HUES48 (cell line): ENCODE measurements at regions not wholly inside any gene's neighbourhood (a gene's known extent, or its start where the extent isn't known, plus 50 kb on each side); places are given as distances from the start of the nearest gene placed in this dataset.
"Not testable (repeated sequence)": the region's sequence is repeated elsewhere in the genome, so short reads cannot be mapped to it uniquely, and the experiment has no call there.

Experiments
- H3K27ac ChIP-seq: one replicate; pipeline ENCODE4 v1.7.0; 2013; ENCODE audit warnings: low read depth, low read length, inconsistent platforms
- H3K27me3 ChIP-seq: 2 replicates; pipeline ENCODE4 v1.6.1; 2013; ENCODE audit warnings: mild to moderate bottlenecking, low read length; ENCODE audit not compliant: control insufficient read depth, insufficient read depth
- H3K36me3 ChIP-seq: 2 replicates; pipeline ENCODE4 v1.6.1; 2013; ENCODE audit warnings: low read length; ENCODE audit not compliant: control insufficient read depth, insufficient read depth
- H3K4me1 ChIP-seq: 2 replicates; pipeline ENCODE4 v1.6.1; 2013; ENCODE audit warnings: mild to moderate bottlenecking, low read length; ENCODE audit not compliant: control insufficient read depth, insufficient read depth
- H3K4me3 ChIP-seq: 2 replicates; pipeline ENCODE4 v1.5.1; 2013; ENCODE audit warnings: mild to moderate bottlenecking, low read depth, low read length
- H3K9ac ChIP-seq: 2 replicates; pipeline ENCODE4 v1.6.1; 2013; ENCODE audit warnings: mild to moderate bottlenecking, low read depth, low read length, moderate library complexity
- H3K9me3 ChIP-seq: 2 replicates; pipeline ENCODE4 v1.6.1; 2013; ENCODE audit warnings: low read length; ENCODE audit not compliant: control insufficient read depth, insufficient read depth

DNA sequence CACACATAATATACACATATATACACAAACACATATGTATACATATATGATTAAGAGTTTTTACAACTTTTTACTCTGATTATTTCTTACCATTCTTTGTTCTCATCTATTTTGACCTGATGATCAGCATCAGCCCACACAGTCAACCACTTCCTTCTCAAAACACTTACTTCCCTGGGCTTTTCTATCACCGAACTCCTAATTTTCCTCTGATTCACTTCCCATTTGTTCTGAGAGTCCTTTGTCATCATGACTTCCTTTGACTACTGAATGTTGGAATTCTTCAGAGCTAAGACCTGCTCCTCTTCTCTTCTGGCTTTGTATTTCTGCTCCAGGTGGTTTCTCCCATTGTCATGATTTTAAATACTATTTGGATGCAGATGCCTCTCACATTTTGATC, 209.5 kb upstream of the AFF2 start:
- H3K4me3 ChIP-seq: no peak overlapping the region
- peaks cover 45% of the 10 kb centered on the region for H3K4me1 ChIP-seq
- H3K27me3 ChIP-seq: no peaks in the 10 kb centered on the region
- H3K27ac ChIP-seq: no peak overlapping the region
- H3K9me3 ChIP-seq: no peaks in the 10 kb centered on the region
- no peak overlapping the region for H3K9ac ChIP-seq
- H3K36me3 ChIP-seq: no peaks in the 10 kb centered on the region

DNA sequence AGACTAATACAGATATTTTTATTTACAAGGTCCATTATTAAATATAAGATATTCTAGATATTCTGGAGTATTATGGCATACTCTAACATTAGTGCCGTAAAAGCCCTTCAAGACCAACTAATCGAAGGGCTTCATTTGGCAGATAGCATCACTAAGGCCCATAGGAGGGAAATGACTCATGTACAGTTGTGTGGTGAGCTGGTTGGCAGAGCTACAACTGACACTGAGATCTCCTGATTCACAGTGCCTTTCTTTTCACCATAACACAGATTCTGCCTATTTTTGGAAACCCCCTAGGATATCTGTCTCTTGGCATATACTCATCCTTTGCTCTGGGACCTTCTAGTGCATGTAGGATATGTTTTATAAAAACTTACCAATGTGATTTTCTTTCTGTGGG, 201.7 kb upstream of the AFF2 start:
- Histone ChIP-seq H3K4me1 (no peaks in the 10 kb centered on the region), H3K36me3 (no peaks in the 10 kb centered on the region), H3K27ac (no peak overlapping the region), H3K9ac (no peak overlapping the region), H3K9me3 (peaks cover 14% of the 10 kb centered on the region), H3K4me3 (no peak overlapping the region), H3K27me3 (no peaks in the 10 kb centered on the region)

DNA sequence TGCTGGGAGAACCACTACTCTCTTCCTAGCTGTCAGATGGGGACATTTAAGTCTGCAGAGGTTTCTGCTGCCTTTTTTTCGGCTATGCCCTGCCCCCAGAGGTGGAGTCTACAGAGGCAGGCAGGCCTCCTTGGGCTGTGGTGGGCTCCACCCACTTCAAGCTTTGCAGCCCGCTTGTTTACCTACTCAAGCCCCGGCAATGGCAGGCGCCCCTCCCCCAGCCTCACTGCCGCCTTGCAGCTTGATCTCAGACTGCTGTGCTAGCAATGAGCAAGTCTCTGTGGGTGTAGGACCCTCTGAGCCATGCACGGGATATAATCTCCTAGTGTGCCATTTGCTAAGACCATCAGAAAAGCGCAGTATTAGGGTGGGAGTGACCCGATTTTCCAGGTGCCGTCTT, 195.2 kb upstream of the AFF2 start:
- H3K36me3 ChIP-seq, H3K4me1 ChIP-seq, H3K27ac ChIP-seq, H3K9ac ChIP-seq, H3K27me3 ChIP-seq, H3K4me3 ChIP-seq: not testable (repeated sequence)
- peaks cover 12% of the 10 kb centered on the region for H3K9me3 ChIP-seq

DNA sequence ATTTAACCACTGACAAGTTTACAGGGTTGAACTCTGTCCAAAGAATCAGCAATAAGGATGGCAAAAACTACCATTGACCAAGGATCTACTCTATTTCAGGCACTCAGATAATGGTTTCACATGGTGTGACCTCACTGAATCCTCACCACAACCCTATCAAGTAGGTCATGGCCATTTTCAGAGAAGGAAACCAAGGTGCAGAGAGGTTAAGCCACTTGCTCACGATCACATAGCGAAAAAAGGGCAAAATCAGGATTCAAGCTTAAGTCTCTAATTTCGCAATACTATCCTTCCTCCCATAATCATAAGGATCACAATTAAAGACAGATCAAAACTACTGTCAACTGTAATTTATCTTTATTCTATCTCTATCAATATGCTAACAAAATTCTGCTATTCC, 191.0 kb upstream of the AFF2 start:
- no peak overlapping the region for H3K27ac ChIP-seq
- H3K4me1 ChIP-seq: no peaks in the 10 kb centered on the region
- H3K27me3 ChIP-seq: no peaks in the 10 kb centered on the region
- no peak overlapping the region for H3K4me3 ChIP-seq
- no peak overlapping the region for H3K9ac ChIP-seq
- H3K36me3 ChIP-seq: no peaks in the 10 kb centered on the region
- H3K9me3 ChIP-seq: peaks cover 12% of the 10 kb centered on the region

DNA sequence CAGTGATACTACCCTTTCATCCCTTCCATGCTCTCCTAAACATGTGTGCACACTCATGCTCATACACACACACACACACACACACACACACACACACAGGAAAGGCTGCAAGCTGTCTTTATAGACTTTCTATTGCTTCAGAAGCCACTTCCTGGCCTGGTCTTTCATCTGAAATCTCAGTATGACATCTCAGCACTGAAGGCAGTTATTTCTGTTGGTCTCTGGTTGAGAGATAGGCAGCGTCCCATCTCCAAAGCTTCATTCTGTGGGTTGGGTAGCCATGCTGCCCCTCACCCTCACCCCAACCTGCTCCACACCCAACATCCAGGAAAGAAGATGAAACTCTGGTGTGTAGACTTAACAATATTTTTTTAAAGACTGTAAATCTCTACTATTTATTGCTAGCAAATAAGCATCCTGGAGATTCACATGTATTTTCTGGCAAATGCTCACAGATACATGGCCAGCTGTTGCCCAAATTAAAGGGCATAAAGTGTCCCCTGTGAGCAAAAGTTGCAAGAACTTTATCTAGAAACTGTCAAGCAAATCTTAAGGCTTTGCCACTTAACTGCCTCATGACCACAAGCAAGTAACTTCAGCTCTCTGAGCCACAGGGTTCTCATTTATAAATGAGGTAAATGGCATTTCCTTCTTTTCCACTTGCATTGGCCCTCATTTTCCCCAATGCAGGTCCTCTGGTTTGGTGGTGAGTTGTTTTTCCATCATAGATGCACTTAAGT, 189.8 kb upstream of the AFF2 start:
- Histone ChIP-seq H3K27ac (no peak overlapping the region), H3K9ac (no peak overlapping the region), H3K9me3 (peaks cover 12% of the 10 kb centered on the region), H3K4me1 (no peaks in the 10 kb centered on the region), H3K36me3 (no peaks in the 10 kb centered on the region), H3K27me3 (no peaks in the 10 kb centered on the region), H3K4me3 (no peak overlapping the region)

DNA sequence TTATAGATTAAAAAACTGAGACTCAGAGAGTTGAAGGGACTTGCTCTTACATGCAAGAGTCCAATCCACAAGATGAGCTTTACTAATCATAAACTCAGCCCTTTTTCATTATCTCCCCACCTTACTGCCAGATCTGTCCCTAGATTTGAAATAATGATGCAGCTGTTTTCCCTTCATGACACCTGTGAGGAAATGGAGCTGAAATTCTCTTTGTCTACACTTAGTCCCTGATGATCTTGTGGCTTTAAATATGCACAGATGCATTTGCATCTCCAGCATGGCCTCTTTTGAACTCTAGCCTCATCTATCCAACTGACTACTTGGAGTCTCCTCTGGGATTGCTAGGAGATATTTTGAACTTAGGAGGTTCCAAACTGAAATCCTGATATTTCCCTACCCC, 188.9 kb upstream of the AFF2 start:
- H3K4me3 ChIP-seq: no peak overlapping the region
- H3K27ac ChIP-seq: no peak overlapping the region
- no peak overlapping the region for H3K9ac ChIP-seq
- H3K27me3 ChIP-seq: no peaks in the 10 kb centered on the region
- H3K9me3 ChIP-seq: peaks cover 3% of the 10 kb centered on the region; the same call in 1 of the 2 replicates
- no peaks in the 10 kb centered on the region for H3K4me1 ChIP-seq
- H3K36me3 ChIP-seq: no peaks in the 10 kb centered on the region

DNA sequence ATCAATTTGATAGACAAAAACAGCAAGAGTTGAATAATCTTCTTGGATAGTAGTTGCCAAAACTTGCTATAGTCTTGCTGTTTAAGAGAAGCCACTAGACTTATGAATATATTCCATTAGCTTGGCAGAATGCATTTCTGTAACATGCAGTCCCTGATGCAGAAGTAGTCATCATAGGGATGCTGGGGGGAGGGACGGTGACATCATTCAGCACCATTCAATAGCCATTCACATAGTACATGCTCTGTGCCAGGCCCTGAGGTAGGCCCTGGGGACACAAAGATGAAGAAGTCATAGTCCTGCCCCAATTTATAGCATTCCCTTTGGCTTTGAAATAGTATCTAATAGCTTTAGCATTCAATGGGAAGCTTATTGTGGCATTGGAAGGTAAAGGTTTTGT, 185.5 kb upstream of the AFF2 start:
- Histone ChIP-seq H3K27me3 (no peaks in the 10 kb centered on the region), H3K9me3 (no peaks in the 10 kb centered on the region), H3K4me1 (no peaks in the 10 kb centered on the region), H3K4me3 (no peak overlapping the region), H3K9ac (no peak overlapping the region), H3K36me3 (no peaks in the 10 kb centered on the region), H3K27ac (no peak overlapping the region)

DNA sequence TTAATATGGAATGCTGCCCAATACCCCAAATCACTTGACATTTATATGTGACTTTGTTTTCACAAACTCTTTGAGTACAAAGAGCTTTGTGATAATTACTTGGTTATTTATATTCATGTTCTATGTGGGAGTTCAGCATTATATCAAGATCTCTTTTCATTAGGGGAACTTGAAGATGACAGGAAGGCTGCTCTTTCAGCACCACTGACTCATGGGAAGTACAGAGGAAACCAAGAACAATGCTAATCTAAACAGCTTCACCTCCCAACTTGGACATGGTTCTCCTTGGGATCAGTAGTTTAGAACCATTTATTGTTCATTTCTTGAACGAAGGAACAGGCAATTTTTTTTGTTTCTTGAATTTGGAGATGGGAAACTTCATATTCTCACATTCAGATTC, 184.0 kb upstream of the AFF2 start:
- Histone ChIP-seq H3K4me1 (no peaks in the 10 kb centered on the region), H3K9me3 (no peaks in the 10 kb centered on the region), H3K9ac (no peak overlapping the region), H3K36me3 (no peaks in the 10 kb centered on the region), H3K27me3 (no peaks in the 10 kb centered on the region), H3K4me3 (no peak overlapping the region), H3K27ac (no peak overlapping the region)

DNA sequence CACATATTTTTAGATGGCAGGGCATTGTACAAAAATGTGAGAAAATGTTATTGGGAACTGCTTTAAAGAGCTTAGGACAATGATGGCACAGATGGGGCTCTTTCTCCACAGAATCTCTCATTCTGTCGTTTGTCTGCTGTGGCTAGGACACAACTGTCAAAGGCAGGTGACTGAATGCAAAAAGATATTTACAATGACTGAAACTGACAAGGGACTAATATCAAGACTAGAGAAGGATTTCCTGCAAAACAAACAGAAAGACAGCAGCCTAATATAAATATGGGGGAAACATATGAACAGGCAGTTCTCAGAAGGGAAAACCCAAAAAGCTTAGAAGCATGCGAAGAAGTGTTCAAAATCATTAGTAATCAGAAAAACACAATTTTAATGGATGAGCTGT, 177.5 kb upstream of the AFF2 start:
- no peaks in the 10 kb centered on the region for H3K4me1 ChIP-seq
- no peak overlapping the region for H3K9ac ChIP-seq
- no peaks in the 10 kb centered on the region for H3K9me3 ChIP-seq
- H3K27ac ChIP-seq: no peak overlapping the region
- H3K27me3 ChIP-seq: no peaks in the 10 kb centered on the region
- H3K4me3 ChIP-seq: no peak overlapping the region
- H3K36me3 ChIP-seq: no peaks in the 10 kb centered on the region

DNA sequence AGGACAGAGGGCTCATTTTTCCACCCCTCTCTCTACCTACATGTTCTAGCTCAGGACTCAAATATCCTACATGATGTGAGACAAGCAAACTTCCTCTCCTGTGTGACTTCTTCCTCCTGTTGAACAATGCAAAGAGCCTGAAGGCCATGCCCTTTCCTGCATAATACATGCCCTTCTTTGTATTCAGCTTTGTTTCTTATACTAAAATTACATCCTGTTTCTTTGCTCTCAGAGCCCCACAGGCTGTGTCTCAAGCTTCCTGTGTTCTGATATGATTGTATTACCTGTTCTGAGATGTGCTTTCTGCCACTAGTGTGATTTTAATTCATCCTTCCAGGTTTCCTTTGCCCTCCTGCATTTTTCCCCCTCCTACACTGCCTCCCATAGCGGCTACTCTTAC, 166.4 kb upstream of the AFF2 start:
- H3K9me3 ChIP-seq: no peaks in the 10 kb centered on the region; the same call in 1 of the 2 replicates
- no peak overlapping the region for H3K4me3 ChIP-seq
- no peaks in the 10 kb centered on the region for H3K4me1 ChIP-seq
- no peak overlapping the region for H3K27ac ChIP-seq
- H3K9ac ChIP-seq: no peak overlapping the region
- no peaks in the 10 kb centered on the region for H3K27me3 ChIP-seq
- H3K36me3 ChIP-seq: no peaks in the 10 kb centered on the region

DNA sequence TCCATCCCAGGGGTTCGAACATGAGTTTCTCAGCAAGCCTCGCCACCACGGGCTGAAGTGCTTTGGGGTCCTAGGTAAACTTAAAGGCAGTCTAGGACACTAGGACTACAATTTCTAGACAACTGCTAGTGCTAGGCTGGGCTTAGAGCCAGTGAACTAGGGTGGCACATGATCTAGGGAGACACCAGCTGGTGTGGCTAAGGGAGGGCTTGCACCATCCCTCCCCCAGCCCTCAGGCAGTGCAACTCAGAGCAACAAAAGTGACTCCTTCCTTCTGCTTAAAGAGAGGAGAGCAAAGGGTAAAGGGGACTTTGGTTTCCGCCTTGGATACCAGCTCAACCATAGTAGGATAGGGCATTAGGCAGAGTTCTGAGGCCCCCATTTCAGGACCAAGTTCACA, 162.5 kb upstream of the AFF2 start:
- H3K4me1 ChIP-seq: 0 out of 2 replicates have a peak, but pooled peaks cover 3% of the 10 kb centered on the region
- no peaks in the 10 kb centered on the region for H3K9me3 ChIP-seq
- no peaks in the 10 kb centered on the region for H3K27me3 ChIP-seq
- H3K36me3 ChIP-seq: no peaks in the 10 kb centered on the region
- H3K4me3 ChIP-seq: no peak overlapping the region
- H3K9ac ChIP-seq: no peak overlapping the region
- H3K27ac ChIP-seq: no peak overlapping the region
